NCI-H774 (cell line): ENCODE measurements at regions not wholly inside any gene's neighbourhood (a gene's known extent, or its start where the extent isn't known, plus 50 kb on each side); places are given as distances from the start of the nearest gene placed in this dataset.

Experiments
- DNase-seq: peaks from one replicate; lab custom pipeline; 2025; lab: John Stamatoyannopoulos, UW

DNA sequence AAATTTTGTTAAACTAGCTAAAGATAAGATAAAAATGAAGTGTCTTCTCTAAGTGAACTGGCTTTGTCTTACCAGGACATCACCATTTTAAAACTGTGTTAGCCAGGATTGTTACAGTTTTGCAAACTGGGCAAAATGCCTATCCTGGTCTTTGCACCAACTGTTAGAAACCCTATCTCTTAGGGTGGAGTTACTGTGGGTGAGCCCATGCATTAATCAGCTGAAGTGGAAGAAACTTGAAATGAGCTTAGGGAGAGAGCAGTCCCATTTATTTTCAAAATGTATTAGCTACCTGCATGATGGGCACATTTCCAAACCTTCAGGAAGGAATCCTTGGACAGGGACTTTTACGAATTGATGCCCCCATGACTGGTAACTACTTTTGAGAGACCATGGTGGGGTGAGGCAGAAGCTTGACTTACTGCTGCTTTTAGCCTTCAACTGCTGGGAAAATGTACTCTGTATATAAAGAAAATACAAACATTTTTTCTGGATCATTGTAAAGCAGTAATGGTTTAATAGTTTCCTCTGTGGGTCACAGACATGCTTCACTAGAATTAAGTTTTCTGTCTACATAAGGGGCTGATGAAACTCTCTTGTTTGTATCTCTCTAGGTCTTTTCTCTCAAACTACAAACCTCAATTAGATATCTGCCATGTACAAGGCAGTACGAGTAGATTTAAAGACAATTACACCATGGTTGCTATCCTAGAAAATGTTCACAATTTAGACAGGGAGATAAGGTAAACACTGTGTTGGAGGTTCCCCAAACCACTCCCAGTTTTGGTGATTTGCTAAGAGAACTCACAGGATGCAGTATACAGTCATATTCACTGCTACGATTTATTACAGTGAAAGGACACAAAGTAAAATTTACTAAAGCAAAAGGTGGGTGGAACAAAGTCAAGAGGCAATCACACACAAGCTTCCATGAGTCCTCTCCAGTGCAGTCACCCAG is 321.4 kb upstream of the MMADHC start:
- DNase-seq, result peak; percentile 20

DNA sequence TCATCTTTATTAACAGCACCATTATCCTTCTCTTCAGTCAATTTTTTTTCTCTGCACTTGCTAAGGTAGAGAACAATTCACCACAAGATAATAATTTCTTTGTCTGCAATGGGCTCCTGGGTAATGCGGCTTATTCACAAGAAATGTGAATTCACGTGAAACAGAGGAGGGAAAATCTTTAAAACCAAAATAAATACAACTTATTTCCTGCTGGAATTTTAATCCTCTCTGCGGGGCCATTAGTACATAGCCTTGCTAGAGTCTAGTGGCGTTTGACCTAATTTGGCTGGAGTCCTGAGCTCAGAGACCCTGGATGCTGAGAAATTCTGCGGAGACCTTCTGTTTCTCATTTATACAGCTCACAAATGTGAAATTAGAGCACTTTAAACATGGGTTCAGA is 319.3 kb upstream of the MMADHC start:
- no peak for DNase-seq

DNA sequence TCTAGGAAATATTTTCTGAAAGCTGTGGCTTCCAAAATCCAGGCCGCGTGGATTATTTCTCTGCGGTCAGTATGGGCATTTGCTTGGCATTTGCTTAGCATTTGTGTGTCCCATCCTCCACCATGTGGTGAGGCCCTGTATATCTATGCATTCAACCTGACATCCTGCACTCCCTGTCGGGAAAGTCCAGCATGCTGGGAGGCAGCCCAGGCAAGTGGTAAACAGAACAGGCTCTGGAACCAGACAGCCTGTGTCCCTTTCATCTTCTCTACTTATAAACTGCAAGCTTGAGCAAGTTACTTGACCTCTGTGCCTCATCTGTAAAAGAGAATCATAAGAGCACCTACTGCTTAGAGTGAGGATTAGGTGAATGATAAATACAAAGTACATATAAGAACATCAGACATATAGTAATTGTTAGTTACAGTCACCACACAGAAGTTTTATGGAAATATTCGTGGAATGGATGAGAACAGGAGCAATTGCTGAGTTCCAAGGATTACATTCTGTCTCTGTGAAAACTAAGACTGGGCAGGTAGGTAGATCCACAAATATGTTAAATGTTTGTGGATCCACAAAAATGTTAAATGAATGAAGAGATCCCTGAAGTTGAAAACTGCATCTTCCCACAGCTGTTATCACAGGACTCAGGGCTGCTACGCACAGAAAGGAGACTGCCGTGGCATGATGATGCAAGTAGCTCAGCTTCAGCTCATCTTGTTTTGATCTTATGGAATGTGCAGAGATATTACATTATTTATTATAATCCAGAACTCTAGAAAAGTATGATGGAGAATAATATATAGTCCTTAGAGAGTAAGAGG is 317.0 kb upstream of the MMADHC start:
- no peak for DNase-seq

- no peak for DNase-seq
Observed at GRCh38 chr2:149903626-149904025, 316.1 kb upstream of the MMADHC start.

GRCh38 chr2:149902081-149902480 is 314.5 kb upstream of the MMADHC start:
- DNase-seq, result no peak

DNA sequence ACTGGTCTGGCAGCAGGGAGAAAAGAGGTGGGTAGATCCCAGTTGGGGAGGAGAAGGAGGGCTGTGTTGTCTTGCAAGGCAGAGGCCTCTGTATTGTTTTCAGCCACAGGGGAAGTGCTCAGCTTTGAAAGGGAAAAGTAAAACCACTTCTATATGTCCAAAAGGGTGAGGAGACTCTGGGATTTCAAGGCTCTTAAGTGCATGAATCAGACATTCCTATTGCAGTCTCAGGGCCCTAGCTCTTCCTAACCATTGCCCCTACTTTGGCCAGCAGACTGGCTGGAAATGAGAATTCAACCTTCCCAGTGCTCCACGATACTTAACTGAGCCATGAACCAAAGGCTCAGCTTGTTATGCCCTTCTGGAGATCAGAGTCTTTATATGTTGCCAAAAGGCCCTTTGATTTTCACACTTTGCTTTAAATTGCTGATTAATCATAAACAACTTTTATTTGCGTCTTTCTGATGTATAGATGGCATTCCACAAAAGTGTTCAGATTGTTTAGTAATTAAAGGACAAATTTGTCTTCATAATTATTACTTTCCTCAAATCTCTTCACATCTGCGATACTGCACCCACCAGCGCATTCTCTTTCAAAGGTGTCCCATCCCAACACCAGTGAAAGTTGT is 313.8 kb upstream of the MMADHC start:
- DNase-seq, result no peak

DNA sequence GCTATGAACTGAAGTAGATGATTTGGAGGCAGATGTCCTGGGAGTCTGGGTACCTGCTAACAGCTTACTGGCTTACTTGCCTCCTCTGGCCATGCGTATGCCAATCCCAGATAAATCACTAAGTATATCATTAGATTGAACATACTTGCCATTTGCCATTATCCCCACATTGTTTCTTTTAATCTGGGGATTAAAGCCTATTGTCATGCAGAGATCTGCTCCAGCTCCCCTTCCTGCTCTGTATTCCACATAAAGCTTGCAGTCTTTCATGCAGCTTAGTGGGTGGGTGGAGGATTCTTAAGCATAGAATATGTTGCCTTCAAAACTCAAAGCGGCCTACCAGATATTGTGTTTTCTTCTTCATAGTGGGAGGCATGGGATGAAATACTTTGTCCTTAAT is 311.8 kb upstream of the MMADHC start:
- no peak for DNase-seq

DNA sequence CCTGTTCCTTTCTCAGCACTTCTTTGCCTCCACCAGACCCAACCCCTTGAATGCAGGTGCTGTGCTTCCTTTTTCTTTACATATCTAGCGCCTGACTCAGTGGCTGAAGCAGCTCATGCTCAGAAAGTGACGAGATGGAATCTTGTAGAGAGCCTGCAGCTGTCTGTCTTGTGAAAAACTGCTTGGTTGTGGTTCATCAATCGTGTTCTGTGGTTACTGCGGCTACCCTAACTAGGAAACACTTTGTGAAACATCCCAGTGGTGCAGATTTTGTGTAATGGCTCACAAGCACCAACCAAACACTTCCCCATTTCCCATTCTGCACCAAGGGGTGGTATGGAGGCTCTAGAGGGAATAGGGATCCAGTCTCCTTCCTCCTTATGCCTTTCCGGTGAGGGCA is 307.2 kb upstream of the MMADHC start:
- DNase-seq, result no peak

DNA sequence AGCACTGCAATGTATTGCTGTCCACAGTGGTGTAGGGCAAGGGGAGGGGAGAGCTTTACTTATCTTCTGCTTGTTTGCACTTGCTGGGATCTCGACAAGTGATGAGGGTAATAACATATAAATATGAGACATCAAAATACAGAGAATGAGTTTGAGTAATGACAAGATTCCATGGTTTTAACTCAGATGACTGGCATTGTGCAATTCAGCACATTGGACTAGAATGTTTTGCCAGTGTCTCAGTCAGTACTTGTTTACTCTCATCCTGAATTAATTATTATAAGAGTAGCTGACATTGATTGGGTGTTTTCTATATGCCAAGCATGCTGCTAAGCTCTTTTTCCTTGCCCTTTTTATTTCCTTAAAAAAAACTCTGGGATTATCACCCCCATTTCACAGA is 306.7 kb upstream of the MMADHC start:
- no peak for DNase-seq

DNA sequence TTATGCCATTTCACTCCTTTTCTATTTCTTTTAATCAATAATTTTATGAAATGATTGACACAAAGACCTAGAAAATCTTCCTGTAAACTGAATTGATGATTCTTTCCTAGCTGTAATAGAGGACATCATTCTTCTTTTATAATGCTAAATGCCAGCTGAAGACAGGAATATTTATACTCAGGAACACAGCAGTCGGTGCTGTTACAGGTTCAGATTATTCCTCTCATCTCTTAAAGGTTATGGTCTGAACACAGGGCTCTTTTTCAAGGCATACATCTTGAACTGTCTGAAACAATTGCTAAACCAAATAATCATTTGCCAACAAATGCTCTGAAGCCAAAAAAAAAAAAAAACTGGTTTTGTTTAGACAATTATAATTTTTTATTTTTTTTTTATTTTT is 305.0 kb upstream of the MMADHC start:
- DNase-seq, result no peak

GRCh38 chr2:149885946-149886345 is 298.4 kb upstream of the MMADHC start:
- no peak for DNase-seq

GRCh38 chr2:149885468-149885867 is 297.9 kb upstream of the MMADHC start:
- DNase-seq, result peak; percentile 71

GRCh38 chr2:149884871-149885270 is 297.3 kb upstream of the MMADHC start:
- no peak for DNase-seq

GRCh38 chr2:149877913-149878312 is 290.3 kb upstream of the MMADHC start:
- no peak for DNase-seq

GRCh38 chr2:149877074-149877473 is 289.5 kb upstream of the MMADHC start:
- no peak for DNase-seq

GRCh38 chr2:149873936-149874335 is 286.4 kb upstream of the MMADHC start:
- DNase-seq, result no peak

DNA sequence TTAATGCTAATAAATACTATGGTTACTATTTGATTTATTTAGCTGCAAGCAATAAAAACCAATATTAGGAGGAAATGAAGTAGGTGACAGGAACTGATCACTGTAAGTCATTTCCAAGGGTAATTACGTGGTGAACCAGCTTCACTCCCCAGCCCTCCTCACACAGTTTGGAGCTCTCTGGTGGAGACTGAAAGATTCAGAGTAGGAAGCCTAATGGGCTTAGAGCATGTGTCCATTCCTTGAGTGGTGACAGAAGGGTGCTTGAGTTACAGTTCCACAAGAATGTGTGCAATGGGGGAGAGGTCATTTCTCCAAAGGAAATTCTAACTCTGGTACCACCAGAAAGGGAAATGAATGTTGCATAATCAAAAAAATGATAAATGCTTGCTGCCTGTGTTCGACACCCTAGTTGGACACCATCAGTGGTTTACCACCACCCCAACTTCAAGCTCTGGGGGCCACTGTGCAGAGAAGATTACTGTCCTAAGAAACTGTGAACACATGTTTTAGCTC is 285.1 kb upstream of the MMADHC start:
- DNase-seq, result no peak

DNA sequence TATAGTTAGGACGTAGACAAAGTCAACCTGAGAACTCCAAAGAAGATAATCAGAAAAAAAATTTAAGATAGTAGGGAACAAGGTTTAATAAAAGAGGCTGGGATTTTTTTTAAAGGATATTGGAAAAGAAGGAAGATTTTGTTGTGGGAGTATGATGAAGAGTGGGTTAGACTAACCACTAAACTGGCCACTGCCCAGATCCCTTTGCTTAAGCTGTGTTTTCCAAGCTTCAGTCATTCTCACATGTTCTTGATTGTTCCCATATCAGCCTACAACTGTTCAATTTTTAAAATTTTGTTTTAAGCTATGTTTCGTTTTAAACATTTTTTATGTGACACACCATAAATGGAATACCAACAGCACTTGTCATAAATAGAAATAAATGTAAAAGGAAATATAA is 284.5 kb upstream of the MMADHC start:
- DNase-seq, result no peak

DNA sequence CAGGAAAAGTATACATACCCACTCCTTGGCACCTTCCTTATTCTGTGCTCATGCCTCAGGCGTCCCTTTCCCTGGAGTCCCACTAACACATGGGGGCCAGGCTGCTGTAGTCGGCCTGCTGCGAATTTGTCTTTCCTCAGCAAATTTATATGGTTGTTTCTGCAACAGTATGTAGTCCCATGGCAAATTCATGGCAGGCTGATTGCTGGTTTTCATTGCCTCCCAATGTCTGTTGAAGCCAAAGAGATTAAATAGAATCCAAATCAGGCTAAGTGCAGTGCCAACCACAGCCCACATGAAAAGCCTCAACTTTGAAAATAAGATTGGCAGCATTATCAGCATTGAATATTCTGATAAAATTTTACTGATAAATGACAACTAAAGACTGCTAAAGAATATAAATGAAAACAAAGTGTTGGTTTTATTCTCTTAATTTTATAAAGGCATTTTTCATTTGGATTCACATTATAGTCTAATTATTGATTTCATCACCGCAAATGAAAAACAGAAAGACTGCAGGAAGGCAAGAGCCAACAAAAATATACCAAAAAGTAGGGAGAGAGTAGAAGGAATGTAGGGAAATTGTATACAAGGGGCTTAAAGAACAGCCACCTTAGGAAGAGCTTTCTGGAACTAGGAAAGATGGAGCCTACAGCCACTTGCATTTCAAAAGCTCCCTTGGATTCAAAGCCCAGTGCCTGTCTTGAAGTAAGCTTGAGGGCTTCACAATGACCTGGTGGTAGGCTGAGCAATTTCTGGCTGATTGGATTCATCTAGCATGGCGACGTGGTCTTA is 283.7 kb upstream of the MMADHC start:
- DNase-seq, result no peak

- DNase-seq, result no peak
Observed at GRCh38 chr2:149863227-149863626, 275.7 kb upstream of the MMADHC start.

- no peak for DNase-seq
Observed at GRCh38 chr2:149861034-149861433, 273.5 kb upstream of the MMADHC start.
